ENCODE measurements at regions not wholly inside any gene's neighbourhood (a gene's known extent, or its start where the extent isn't known, plus 50 kb on each side); places are given as distances from the start of the nearest gene placed in this dataset.

DNA sequence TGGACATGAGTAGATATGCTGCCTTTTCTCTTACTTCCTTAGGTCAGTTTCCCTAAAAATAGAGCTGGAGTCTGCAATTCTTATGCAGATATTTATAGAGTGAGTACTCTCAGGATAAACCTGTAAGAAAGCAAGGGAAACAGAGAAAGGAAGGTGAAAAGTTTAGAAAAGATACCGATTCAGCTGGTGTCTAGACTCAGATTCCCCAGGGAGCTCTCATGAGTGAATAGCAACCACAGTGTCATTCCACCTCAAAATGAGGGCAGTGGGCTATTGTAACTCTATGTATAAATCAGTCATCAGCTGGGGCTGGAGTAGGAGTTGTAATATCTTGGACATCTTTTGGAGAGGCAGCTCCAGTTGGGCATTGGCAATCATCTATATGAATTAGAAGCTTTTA lies 1485.1 kb upstream of the TMEFF2 start:
- DNase-seq (ENCODE audit: extremely low spot score, unreplicated experiment), result no peak
- Mint-ChIP-seq H3K4me3 (ENCODE audit: unreplicated experiment) (no peak overlapping the region), H3K27ac (ENCODE audit: unreplicated experiment) (no peak overlapping the region), H3K27me3 (ENCODE audit: unreplicated experiment) (no peaks in the 10 kb centered on the region), H3K4me1 (ENCODE audit: unreplicated experiment) (no peaks in the 10 kb centered on the region), H3K9me3 (ENCODE audit: unreplicated experiment) (peaks cover 4% of the 10 kb centered on the region), H3K36me3 (ENCODE audit: unreplicated experiment) (peaks cover 2% of the 10 kb centered on the region)
- TF ChIP-seq, protein P1, sequence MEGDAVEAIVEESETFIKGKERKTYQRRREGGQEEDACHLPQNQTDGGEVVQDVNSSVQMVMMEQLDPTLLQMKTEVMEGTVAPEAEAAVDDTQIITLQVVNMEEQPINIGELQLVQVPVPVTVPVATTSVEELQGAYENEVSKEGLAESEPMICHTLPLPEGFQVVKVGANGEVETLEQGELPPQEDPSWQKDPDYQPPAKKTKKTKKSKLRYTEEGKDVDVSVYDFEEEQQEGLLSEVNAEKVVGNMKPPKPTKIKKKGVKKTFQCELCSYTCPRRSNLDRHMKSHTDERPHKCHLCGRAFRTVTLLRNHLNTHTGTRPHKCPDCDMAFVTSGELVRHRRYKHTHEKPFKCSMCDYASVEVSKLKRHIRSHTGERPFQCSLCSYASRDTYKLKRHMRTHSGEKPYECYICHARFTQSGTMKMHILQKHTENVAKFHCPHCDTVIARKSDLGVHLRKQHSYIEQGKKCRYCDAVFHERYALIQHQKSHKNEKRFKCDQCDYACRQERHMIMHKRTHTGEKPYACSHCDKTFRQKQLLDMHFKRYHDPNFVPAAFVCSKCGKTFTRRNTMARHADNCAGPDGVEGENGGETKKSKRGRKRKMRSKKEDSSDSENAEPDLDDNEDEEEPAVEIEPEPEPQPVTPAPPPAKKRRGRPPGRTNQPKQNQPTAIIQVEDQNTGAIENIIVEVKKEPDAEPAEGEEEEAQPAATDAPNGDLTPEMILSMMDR (IDR thresholded peaks at IDR 0.05), result no peak

DNA sequence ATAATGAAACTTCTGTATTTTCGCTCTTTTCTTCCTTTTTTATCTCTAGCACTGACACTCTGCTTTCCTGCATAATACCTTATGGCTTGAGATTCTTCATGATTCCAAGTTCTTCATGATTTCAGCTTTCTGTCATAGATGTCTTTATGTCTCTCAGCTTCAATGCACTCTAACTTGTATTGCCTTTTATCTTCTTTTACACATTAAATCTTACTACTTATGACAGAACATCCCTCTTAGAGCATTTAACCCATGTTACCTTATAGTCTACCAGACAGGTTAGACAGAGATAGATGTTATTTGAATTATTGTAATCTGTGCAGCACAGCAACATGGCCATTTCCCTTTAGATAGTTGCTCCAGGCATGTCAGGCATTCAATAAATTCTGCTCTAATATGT lies 1475.7 kb upstream of the TMEFF2 start:
- Mint-ChIP-seq H3K4me1 (ENCODE audit: unreplicated experiment) (no peaks in the 10 kb centered on the region), H3K9me3 (ENCODE audit: unreplicated experiment) (no peaks in the 10 kb centered on the region), H3K27ac (ENCODE audit: unreplicated experiment) (no peak overlapping the region), H3K36me3 (ENCODE audit: unreplicated experiment) (no peaks in the 10 kb centered on the region), H3K4me3 (ENCODE audit: unreplicated experiment) (no peak overlapping the region), H3K27me3 (ENCODE audit: unreplicated experiment) (no peaks in the 10 kb centered on the region)
- no peak for DNase-seq (ENCODE audit: extremely low spot score, unreplicated experiment)
- TF ChIP-seq, protein P1 (IDR thresholded peaks at IDR 0.05), result no peak

DNA sequence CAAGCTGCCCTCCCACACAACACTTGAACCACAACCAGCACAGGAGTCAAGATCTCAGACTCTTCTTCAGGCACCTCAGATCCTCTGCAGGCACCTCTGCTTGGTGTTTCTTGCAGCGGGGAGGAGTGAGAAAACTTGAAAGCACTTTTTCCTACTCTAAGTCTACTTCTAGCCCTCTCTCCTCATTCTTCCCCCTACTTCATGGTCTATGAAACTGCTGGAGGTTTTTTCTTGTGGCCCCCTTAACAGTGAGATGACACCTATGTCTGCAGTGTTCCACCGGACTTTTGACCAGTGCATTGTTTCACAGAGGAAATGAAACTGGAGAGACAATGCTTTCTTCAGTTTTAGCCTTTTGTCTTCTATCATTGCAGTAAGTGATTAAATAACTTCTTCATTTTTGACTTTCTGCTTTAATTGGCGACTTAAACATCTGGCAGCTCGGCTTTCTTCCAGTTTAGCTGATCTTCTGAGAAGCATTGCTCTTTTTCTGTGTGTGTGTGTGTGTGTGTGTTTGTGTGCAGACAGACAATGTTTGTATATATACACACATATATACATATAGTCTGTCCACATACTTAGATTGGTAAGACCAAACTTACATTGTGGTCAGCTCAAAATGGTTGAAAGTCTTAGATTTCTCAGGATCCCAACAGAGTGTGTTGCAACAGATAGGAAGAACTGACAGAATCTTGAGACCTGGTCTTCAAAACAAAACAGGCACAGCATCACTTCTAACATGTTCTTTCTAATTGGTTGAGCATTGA lies 1474.0 kb upstream of the TMEFF2 start:
- no peak overlapping the region for H3K4me3 Mint-ChIP-seq (ENCODE audit: unreplicated experiment)
- H3K36me3 Mint-ChIP-seq (ENCODE audit: unreplicated experiment), result no peaks in the 10 kb centered on the region
- H3K27ac Mint-ChIP-seq (ENCODE audit: unreplicated experiment), result no peak overlapping the region
- no peak for DNase-seq (ENCODE audit: extremely low spot score, unreplicated experiment)
- no peaks in the 10 kb centered on the region for H3K4me1 Mint-ChIP-seq (ENCODE audit: unreplicated experiment)
- H3K27me3 Mint-ChIP-seq (ENCODE audit: unreplicated experiment), result no peaks in the 10 kb centered on the region
- TF ChIP-seq, protein P1 (IDR thresholded peaks at IDR 0.05), result no peak
- no peaks in the 10 kb centered on the region for H3K9me3 Mint-ChIP-seq (ENCODE audit: unreplicated experiment)

DNA sequence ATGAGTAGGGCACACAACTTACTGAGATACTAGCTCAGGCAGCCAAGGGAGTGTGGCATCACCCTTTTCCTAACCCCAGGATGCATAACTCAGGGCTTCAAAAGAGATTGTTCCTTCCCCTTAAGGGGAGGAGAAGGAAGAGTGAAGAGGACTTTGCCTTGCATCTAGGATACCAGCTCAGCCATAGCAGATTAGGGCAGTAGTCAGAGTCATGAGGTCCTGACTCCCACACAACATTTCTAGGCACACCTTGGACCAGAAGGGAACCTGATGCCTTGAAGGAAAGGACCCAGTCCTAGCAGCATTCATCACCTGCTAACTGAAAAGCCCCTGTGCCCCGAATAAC lies 1433.2 kb upstream of the TMEFF2 start:
- DNase-seq (ENCODE audit: extremely low spot score, unreplicated experiment), result no peak

DNA sequence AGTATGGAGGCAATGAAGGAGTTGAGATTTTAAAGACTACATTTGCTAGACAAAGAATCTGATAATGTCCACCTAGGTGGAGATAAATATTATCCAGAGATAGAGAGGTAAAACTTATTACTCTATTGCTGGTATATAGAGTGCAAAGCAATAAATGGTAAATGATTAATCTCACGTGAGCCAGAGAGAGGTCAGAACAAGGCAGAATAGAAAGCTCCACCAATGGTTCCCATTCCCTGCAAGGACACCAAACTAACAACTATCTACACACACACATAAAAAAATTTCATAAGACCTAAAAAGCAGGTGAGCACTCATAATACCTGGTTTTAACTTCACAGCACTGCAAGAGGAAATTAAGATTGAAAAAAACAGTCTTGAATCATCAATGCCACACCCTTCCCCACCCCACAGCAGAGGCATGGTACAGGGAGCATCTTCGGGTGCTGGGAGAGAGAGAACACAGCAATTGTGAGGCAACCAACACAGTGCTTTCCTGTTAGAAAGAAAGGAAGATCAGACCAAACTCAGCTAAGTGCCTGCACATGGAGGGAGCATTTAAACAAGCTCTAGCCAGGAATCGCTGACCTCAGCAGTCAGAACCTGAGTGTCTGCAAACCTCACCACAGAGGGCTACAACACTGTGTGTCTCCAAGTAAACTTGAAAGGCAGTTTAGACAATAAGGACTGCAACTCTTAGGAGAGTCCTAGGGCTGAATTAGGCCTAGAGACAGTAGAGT lies 1432.6 kb upstream of the TMEFF2 start:
- H3K27me3 Mint-ChIP-seq (ENCODE audit: unreplicated experiment), result no peaks in the 10 kb centered on the region
- H3K36me3 Mint-ChIP-seq (ENCODE audit: unreplicated experiment), result peaks cover 2% of the 10 kb centered on the region
- no peak overlapping the region for H3K4me3 Mint-ChIP-seq (ENCODE audit: unreplicated experiment)
- H3K4me1 Mint-ChIP-seq (ENCODE audit: unreplicated experiment), result no peaks in the 10 kb centered on the region
- H3K9me3 Mint-ChIP-seq (ENCODE audit: unreplicated experiment), result peaks cover 12% of the 10 kb centered on the region
- TF ChIP-seq, protein P1 (IDR thresholded peaks at IDR 0.05), result no peak
- no peak overlapping the region for H3K27ac Mint-ChIP-seq (ENCODE audit: unreplicated experiment)
- DNase-seq (ENCODE audit: extremely low spot score, unreplicated experiment), result no peak

More for the DNA sequence above, 1433.2 kb upstream of the TMEFF2 start:
- Mint-ChIP-seq H3K36me3 (ENCODE audit: unreplicated experiment) (peaks cover 2% of the 10 kb centered on the region), H3K9me3 (ENCODE audit: unreplicated experiment) (peaks cover 12% of the 10 kb centered on the region), H3K4me1 (ENCODE audit: unreplicated experiment) (no peaks in the 10 kb centered on the region), H3K27me3 (ENCODE audit: unreplicated experiment) (no peaks in the 10 kb centered on the region), H3K4me3 (ENCODE audit: unreplicated experiment) (no peak overlapping the region), H3K27ac (ENCODE audit: unreplicated experiment) (no peak overlapping the region)
- TF ChIP-seq, protein P1 (IDR thresholded peaks at IDR 0.05), result no peak

Measured in osteocyte (in vitro differentiated cells).